IMR-90 (cell line): ENCODE measurements at regions not wholly inside any gene's neighbourhood (a gene's known extent, or its start where the extent isn't known, plus 50 kb on each side); places are given as distances from the start of the nearest gene placed in this dataset.

Experiments
- ATAC-seq: fragments of 200-7000 bp; cut with Tn5 transposase; 2 replicates; pipeline ENCODE4 v1.9.1; 2020; ENCODE audit warnings: low read depth, mild to moderate bottlenecking, moderate library complexity
- BruUV-seq: library from RNA; stranded (reverse); fragments of 400-500 nt; replicated peaks from 2 replicates; lab custom pipeline; 2021; lab: Mats Ljungman, UMichigan
- CTCF ChIA-PET: fragments of 300-600 bp; formaldehyde crosslinking; extraction: SDS; loops from one replicate; lab custom pipeline; 2021; ENCODE audit warnings: antibody characterized with exemption; lab: Yijun Ruan, JAX
- POLR2A ChIA-PET: fragments of 300-600 bp; sonication (Branson Sonifier 250); formaldehyde crosslinking; loops from one replicate; lab custom pipeline; 2022; ENCODE audit warnings: antibody characterized with exemption; ENCODE audit not compliant: unreplicated experiment; lab: Charles Lee
- DNase-seq: peaks from one replicate; pipeline ENCODE4 v3.0.0; 2013
- H2AFZ ChIP-seq: replicated peaks from 2 replicates; pipeline ENCODE3; 2013; ENCODE audit warnings: low read length, mild to moderate bottlenecking; ENCODE audit not compliant: poor library complexity
- H2AK5ac ChIP-seq: 2 replicates; pipeline ENCODE4 v1.6.1; 2013; ENCODE audit warnings: low read depth, low read length, inconsistent platforms
- H2AK9ac ChIP-seq: replicated peaks from 2 replicates; pipeline ENCODE3; 2013; ENCODE audit warnings: mild to moderate bottlenecking, low read depth, low read length, moderate library complexity; ENCODE audit not compliant: poor library complexity
- H2BK120ac ChIP-seq: 2 replicates; pipeline ENCODE4 v1.6.1; 2013; ENCODE audit warnings: low read depth, low read length, inconsistent platforms
- H2BK15ac ChIP-seq: 3 replicates; pipeline ENCODE4 v1.6.1; 2013; ENCODE audit warnings: low read depth, low read length, inconsistent platforms
- H2BK20ac ChIP-seq: 2 replicates; pipeline ENCODE4 v1.6.1; 2013; ENCODE audit warnings: low read depth, mild to moderate bottlenecking, inconsistent platforms, low read length, moderate library complexity
- H2BK5ac ChIP-seq: 2 replicates; pipeline ENCODE4 v1.6.1; 2013; ENCODE audit warnings: mild to moderate bottlenecking, low read depth, low read length, inconsistent platforms; ENCODE audit not compliant: poor library complexity, severe bottlenecking
- H3K14ac ChIP-seq: replicated peaks from 2 replicates; pipeline ENCODE4 v1.6.1; 2013; ENCODE audit warnings: low read depth, low read length, inconsistent platforms
- H3K18ac ChIP-seq: 2 replicates; pipeline ENCODE4 v1.6.1; 2013; ENCODE audit warnings: low read depth, low read length, control low read depth
- H3K23ac ChIP-seq: 2 replicates; pipeline ENCODE4 v1.6.1; 2013; ENCODE audit warnings: low read depth, low read length, inconsistent platforms
- H3K27ac ChIP-seq: 2 replicates; pipeline ENCODE4 v1.5.1; 2013; ENCODE audit warnings: mild to moderate bottlenecking, control low read depth, low read length; ENCODE audit not compliant: insufficient read depth
- H3K27me3 ChIP-seq: 2 replicates; pipeline ENCODE4 v1.6.1; 2013; ENCODE audit warnings: low read length; ENCODE audit not compliant: control insufficient read depth, insufficient read depth
- H3K36me3 ChIP-seq: 2 replicates; pipeline ENCODE4 v1.6.1; 2013; ENCODE audit warnings: low read length, mixed read lengths; ENCODE audit not compliant: control insufficient read depth, insufficient read depth
- H3K4ac ChIP-seq: 2 replicates; pipeline ENCODE4 v1.6.1; 2013; ENCODE audit warnings: low read depth, low read length, inconsistent platforms
- H3K4me1 ChIP-seq: 2 replicates; pipeline ENCODE4 v1.6.1; 2013; ENCODE audit warnings: low read length, mixed read lengths; ENCODE audit not compliant: control insufficient read depth, insufficient read depth
- H3K4me2 ChIP-seq: 2 replicates; pipeline ENCODE4 v1.6.1; 2013; ENCODE audit warnings: low read depth, mild to moderate bottlenecking, control low read depth, low read length, moderate library complexity
- H3K4me3 ChIP-seq: 2 replicates; pipeline ENCODE4 v1.5.1; 2013; ENCODE audit warnings: low read depth, mild to moderate bottlenecking, control low read depth, low read length, moderate library complexity; ENCODE audit not compliant: insufficient read depth
- H3K56ac ChIP-seq: 2 replicates; pipeline ENCODE4 v1.6.1; 2013; ENCODE audit warnings: low read length, inconsistent platforms; ENCODE audit not compliant: insufficient read depth; ENCODE audit errors: extremely low read depth
- H3K79me1 ChIP-seq, 2 experiments: 2 replicates each; pipeline ENCODE4 v1.6.1; 2013; ENCODE audit warnings: low read length in 2 of 2, inconsistent platforms in 1 of 2, low read depth in 1 of 2
- H3K9ac ChIP-seq: 2 replicates; pipeline ENCODE4 v1.6.1; 2013; ENCODE audit warnings: low read depth, low read length, control low read depth
- H3K9me1 ChIP-seq: 2 replicates; pipeline ENCODE4 v1.6.1; 2013; ENCODE audit warnings: low read length, inconsistent platforms; ENCODE audit not compliant: insufficient read depth
- H3K9me3 ChIP-seq: 2 replicates; pipeline ENCODE4 v1.6.1; 2013; ENCODE audit warnings: low read length; ENCODE audit not compliant: control insufficient read depth, insufficient read depth
- H4K20me1 ChIP-seq: 2 replicates; pipeline ENCODE4 v1.6.1; 2013; ENCODE audit warnings: low read length, inconsistent platforms; ENCODE audit not compliant: insufficient read depth
- H4K5ac ChIP-seq: 2 replicates; pipeline ENCODE4 v1.6.1; 2013; ENCODE audit warnings: mild to moderate bottlenecking, low read depth, low read length, control low read depth
- H4K8ac ChIP-seq, 2 experiments: 2 replicates each; pipeline ENCODE4 v1.6.1; 2013; ENCODE audit warnings: low read depth in 2 of 2, low read length in 2 of 2, control low read depth in 1 of 2, inconsistent platforms in 1 of 2
- H4K91ac ChIP-seq: 2 replicates; pipeline ENCODE4 v1.6.1; 2013; ENCODE audit warnings: low read depth, low read length, inconsistent platforms; ENCODE audit not compliant: insufficient read depth
- BHLHE40 ChIP-seq: fragments of 150-350 bp; IDR thresholded peaks from 2 replicates; pipeline ENCODE4 v1.6.1; 2016; ENCODE audit warnings: mild to moderate bottlenecking, low read depth, low read length
- CEBPB ChIP-seq: IDR thresholded peaks from 2 replicates; pipeline ENCODE4 v1.6.1; 2012; ENCODE audit warnings: low read depth, low read length, improper control_type of control experiment
- CHD1 ChIP-seq: IDR thresholded peaks from 2 replicates; pipeline ENCODE4 v1.6.1; 2012; ENCODE audit warnings: low read depth, low read length, improper control_type of control experiment
- FOS ChIP-seq: fragments of 150-350 bp; IDR thresholded peaks from 2 replicates; pipeline ENCODE4 v1.6.1; 2016; ENCODE audit warnings: low read depth, low read length
- MAZ ChIP-seq: IDR thresholded peaks from 2 replicates; pipeline ENCODE4 v1.6.1; 2012; ENCODE audit warnings: low read depth, mild to moderate bottlenecking, low read length, improper control_type of control experiment, moderate library complexity, borderline replicate concordance
- NFE2L2 ChIP-seq: fragments of 150-350 bp; IDR thresholded peaks from 2 replicates; pipeline ENCODE4 v1.6.1; 2016; ENCODE audit warnings: low read depth, mild to moderate bottlenecking, low read length
- POLR2A ChIP-seq: IDR thresholded peaks from 2 replicates; pipeline ENCODE4 v1.6.1; 2012; ENCODE audit warnings: mild to moderate bottlenecking, low read depth, low read length
- RFX5 ChIP-seq: IDR thresholded peaks from 2 replicates; pipeline ENCODE4 v1.8.0; 2012; ENCODE audit warnings: low read depth, mild to moderate bottlenecking, low read length, moderate library complexity
- dilution Hi-C: fragments of 300-500 bp; cut with HindIII; formaldehyde crosslinking; loops from one replicate; pipeline ENCODE4 v1.14.3; 2018; ENCODE audit warnings: low sequenced_read_pairs; ENCODE audit not compliant: unreplicated experiment
- in situ Hi-C: fragments of 300-500 bp; cut with MboI; formaldehyde crosslinking; loops from 3 replicates; pipeline ENCODE4 v1.14.3; 2019; ENCODE audit warnings: low sequenced_read_pairs, inconsistent platforms, mixed read lengths
- intact Hi-C: fragments of 100-400 bp; cut with micrococcal nuclease; formaldehyde crosslinking; loops from 2 replicates; pipeline ENCODE4 v1.10.0; 2022
- TF ChIP-seq, protein P1 (sequence below): conservative IDR thresholded peaks from 2 replicates; pipeline ENCODE4 v1.5.1; 2012; ENCODE audit warnings: mild to moderate bottlenecking, low read depth, low read length, improper control_type of control experiment

DNA sequence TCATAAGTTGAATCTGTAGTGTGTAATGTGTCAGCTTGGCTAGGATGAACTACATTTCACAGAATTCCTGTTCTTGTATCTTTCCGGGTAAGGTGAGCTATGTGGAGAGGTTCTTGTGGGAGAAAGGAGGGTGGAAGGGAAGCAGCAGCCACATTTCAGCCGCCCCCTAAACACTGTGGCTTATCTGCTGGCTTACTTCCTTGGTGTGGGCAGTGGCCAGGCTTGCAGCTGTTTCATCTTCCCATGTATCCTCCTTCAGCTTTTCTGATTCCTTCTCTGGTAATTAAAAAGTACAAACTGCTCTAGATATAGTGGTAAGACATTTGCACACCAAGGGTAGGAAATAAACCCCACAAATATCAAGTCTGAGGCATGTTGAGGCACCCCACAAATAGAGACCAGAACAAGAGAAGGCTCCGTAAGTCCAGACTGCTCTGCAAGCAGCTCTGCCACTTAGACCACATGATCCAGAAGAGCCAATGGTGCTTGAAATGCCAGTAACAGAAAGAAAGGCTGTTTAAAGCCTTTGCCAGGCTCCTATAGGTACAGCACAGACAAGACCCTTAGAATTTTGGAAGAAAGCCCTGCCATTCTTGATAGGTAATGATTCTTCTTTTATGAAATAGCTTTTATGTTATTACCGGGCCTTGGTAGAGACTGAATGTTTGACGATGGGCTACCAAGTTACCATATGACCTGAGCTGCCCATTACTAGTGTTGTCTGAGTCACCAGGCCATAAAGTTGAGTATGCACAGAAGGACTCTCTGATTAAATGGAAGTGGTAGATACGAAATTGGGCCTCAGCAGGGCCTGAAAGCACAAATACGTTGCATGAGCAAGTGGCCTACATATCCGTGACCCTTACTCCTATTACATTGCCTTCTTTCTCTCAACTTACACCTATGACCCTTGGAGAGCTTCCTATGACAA lies 215.0 kb upstream of the SGK1 start (continued):
- TF ChIP-seq MAZ = no peak
- no peak for TF ChIP-seq BHLHE40

DNA sequence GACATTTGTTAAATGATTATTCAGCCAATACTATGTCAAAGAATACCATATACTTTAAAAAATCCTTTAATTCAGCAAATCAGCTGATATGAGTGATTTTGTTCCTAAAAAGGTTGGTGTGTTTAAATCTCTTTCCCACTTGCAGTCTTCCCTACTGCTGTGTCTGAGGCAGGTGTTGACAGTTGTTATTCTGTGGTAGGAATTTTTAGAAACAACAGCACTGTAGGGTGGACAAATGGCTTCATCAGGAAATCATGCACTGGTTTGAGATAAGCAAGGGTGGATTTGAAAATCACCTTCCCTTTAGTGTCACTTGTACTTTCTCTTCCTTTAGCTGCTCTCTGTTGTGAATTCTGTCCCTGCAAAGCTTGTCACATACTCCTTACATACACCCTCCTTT lies 213.7 kb upstream of the SGK1 start:
- no peak overlapping the region for H2AK9ac ChIP-seq
- DNase-seq = no peak
- H3K27me3 ChIP-seq = no peaks in the 10 kb centered on the region
- intact Hi-C loops = no loop called here
- H3K36me3 ChIP-seq = no peaks in the 10 kb centered on the region
- no peak overlapping the region for H3K56ac ChIP-seq
- peak overlapping the region; percentile 22; the same call in 1 of the 2 replicates for H3K4ac ChIP-seq
- H3K23ac ChIP-seq = peak overlapping the region; percentile 24; the same call in 1 of the 2 replicates
- no peaks in the 10 kb centered on the region for H3K79me1 ChIP-seq
- H3K9me1 ChIP-seq = peaks cover 9% of the 10 kb centered on the region
- no peak overlapping the region for H3K9ac ChIP-seq
- H2AFZ ChIP-seq = no peak overlapping the region
- ChIA-PET POLR2A (interaction anchor here (0.6 kb wide), 1 partner anchor 347 kb away, joined by 3 read pairs; no protein-coding TSS in a partner anchor), CTCF (no interaction called here)
- no peak overlapping the region for H4K91ac ChIP-seq
- no peaks in the 10 kb centered on the region for H4K20me1 ChIP-seq
- no peak overlapping the region for H3K4me3 ChIP-seq
- H2BK20ac ChIP-seq = no peak overlapping the region
- H2AK5ac ChIP-seq = no peak overlapping the region
- no peak overlapping the region for H3K18ac ChIP-seq
- H3K14ac ChIP-seq = 0 out of 2 replicates have a peak overlapping the region, but pooled peaks have one; percentile 14
- peaks cover 6% of the 10 kb centered on the region for H3K4me1 ChIP-seq
- in situ Hi-C loops = no loop called here
- peak overlapping the region; percentile 19; the same call in 1 of the 2 replicates for H2BK120ac ChIP-seq
- H3K9me3 ChIP-seq = no peaks in the 10 kb centered on the region
- no peak overlapping the region; the same call in 2 of the 3 replicates for H2BK15ac ChIP-seq
- ATAC-seq = no peak
- no peak for TF ChIP-seq NFE2L2
- TF ChIP-seq CHD1 = no peak
- no peak for TF ChIP-seq POLR2A
- TF ChIP-seq MAZ = no peak
- TF ChIP-seq, protein P1, sequence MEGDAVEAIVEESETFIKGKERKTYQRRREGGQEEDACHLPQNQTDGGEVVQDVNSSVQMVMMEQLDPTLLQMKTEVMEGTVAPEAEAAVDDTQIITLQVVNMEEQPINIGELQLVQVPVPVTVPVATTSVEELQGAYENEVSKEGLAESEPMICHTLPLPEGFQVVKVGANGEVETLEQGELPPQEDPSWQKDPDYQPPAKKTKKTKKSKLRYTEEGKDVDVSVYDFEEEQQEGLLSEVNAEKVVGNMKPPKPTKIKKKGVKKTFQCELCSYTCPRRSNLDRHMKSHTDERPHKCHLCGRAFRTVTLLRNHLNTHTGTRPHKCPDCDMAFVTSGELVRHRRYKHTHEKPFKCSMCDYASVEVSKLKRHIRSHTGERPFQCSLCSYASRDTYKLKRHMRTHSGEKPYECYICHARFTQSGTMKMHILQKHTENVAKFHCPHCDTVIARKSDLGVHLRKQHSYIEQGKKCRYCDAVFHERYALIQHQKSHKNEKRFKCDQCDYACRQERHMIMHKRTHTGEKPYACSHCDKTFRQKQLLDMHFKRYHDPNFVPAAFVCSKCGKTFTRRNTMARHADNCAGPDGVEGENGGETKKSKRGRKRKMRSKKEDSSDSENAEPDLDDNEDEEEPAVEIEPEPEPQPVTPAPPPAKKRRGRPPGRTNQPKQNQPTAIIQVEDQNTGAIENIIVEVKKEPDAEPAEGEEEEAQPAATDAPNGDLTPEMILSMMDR = no peak
- no peak for TF ChIP-seq BHLHE40
- no peak for TF ChIP-seq FOS
- no peak for TF ChIP-seq RFX5
- no peak for TF ChIP-seq CEBPB
- dilution Hi-C loops = no loop called here
- no peak overlapping the region for H4K8ac ChIP-seq
- no peak overlapping the region; the same call in 1 of the 2 replicates for H4K5ac ChIP-seq
- no TSS peak for BruUV-seq
- H3K4me2 ChIP-seq = no peak overlapping the region
- H3K27ac ChIP-seq = no peak overlapping the region
- no peak overlapping the region for H2BK5ac ChIP-seq
